Upper lobe of left lung (tissue), 4 donors: ENCODE measurements at regions not wholly inside any gene's neighbourhood (a gene's known extent, or its start where the extent isn't known, plus 50 kb on each side); places are given as distances from the start of the nearest gene placed in this dataset.

Experiments used
- EP300 ChIP-seq, 4 donors: sonication (generic); formaldehyde crosslinking; IDR thresholded peaks; one replicate each; pipeline ENCODE4 v1.5.1; 2017; ENCODE audit warnings: antibody characterized with exemption in 4 of 4, control low read depth in 2 of 4
- POLR2AphosphoS5 ChIP-seq, 2 donors: sonication (generic); formaldehyde crosslinking; IDR thresholded peaks; one replicate each; pipeline ENCODE4 v1.5.1; 2017; ENCODE audit warnings: antibody characterized with exemption in 2 of 2
- TF ChIP-seq, protein P1 (sequence below), 6 experiments: fragments of 450-650 bp in 4 of 6; fragments of 200-600 bp in 2 of 6; sonication (generic) in 2 of 6; IDR thresholded peaks; one replicate each; pipeline ENCODE4 v1.5.1; 2016 to 2019; ENCODE audit warnings: antibody characterized with exemption in 6 of 6

DNA sequence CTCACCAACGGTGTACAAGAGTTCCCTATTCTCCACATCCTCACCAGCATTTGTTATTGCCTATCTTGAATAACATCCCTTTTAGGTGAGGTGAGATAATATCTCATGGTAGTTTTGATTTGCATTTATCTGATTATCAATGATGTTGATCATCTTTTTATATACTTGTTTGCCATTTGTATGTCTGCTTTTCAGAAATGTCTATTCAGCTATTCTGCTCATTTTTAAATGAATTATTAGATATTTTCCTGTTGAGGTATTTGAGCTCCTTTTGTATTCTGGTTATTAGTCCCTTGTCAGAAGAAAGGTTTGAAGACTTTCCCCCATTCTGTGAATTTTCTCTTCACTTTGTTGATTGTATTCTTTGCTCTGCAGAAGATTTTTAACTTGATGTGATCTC is 695.5 kb upstream of the DDX18 start:
- TF ChIP-seq, protein P1, sequence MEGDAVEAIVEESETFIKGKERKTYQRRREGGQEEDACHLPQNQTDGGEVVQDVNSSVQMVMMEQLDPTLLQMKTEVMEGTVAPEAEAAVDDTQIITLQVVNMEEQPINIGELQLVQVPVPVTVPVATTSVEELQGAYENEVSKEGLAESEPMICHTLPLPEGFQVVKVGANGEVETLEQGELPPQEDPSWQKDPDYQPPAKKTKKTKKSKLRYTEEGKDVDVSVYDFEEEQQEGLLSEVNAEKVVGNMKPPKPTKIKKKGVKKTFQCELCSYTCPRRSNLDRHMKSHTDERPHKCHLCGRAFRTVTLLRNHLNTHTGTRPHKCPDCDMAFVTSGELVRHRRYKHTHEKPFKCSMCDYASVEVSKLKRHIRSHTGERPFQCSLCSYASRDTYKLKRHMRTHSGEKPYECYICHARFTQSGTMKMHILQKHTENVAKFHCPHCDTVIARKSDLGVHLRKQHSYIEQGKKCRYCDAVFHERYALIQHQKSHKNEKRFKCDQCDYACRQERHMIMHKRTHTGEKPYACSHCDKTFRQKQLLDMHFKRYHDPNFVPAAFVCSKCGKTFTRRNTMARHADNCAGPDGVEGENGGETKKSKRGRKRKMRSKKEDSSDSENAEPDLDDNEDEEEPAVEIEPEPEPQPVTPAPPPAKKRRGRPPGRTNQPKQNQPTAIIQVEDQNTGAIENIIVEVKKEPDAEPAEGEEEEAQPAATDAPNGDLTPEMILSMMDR (IDR thresholded peaks at IDR 0.05) = no peak
- TF ChIP-seq POLR2AphosphoS5 (IDR thresholded peaks at IDR 0.05) = no peak
- TF ChIP-seq EP300 (IDR thresholded peaks at IDR 0.05) = no peak
